ENCODE measurements at regions not wholly inside any gene's neighbourhood (a gene's known extent, or its start where the extent isn't known, plus 50 kb on each side); places are given as distances from the start of the nearest gene placed in this dataset.

DNA sequence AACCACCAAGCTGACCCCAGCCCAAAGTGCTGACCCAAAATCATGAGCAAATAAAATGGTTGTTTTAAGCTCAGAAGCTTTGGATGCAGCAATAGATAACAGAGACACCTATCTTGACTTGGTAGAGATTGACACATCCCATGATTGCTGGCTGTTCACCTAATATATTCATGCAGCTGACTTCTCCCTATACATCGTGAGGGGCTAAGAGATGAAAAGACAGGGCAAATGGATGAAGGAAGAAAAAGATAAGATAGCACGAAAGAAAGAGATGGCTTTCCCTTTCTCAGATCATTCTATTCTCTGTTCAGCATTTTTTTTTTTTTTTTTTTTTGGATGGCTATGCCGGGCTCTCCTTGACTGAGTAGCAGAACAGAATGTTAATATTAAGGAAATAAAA lies 141.5 kb upstream of the ADAMTS9 start:
- H3K9ac ChIP-seq (ENCODE audit: low read length) = no peak overlapping the region
- H3K4me3 ChIP-seq (ENCODE audit: low read length) = no peak overlapping the region
- no peaks in the 10 kb centered on the region for H3K9me3 ChIP-seq (ENCODE audit: control insufficient read depth, low read length)
- no peaks in the 10 kb centered on the region for H3K27me3 ChIP-seq (replicated peaks; ENCODE audit: control insufficient read depth, insufficient read depth, low read length)
- peaks cover 11% of the 10 kb centered on the region for H3K4me1 ChIP-seq (ENCODE audit: control insufficient read depth, insufficient read depth, low read length)
- no peak for DNase-seq (ENCODE audit: low read depth)
- no peaks in the 10 kb centered on the region for H3K36me3 ChIP-seq (ENCODE audit: control insufficient read depth, insufficient read depth, low read length, severe bottlenecking)

DNA sequence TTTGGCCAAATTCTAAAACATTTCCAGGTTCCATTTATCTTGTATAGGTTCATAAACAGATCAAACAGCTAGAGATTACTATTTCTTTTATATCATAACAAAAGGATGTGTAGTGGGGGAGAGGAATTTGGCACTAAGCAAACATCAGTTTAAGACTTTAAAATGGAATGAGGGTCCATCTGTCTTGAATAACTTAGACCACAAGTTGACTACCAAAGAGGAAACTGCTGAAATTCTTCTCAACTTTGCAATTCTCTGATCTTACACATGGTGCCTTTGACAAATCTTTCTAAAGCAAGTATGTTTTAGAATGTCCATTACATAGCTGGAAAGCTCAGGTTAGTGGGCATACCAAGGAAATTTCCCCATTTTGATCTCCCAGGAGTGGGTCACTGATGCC lies 140.5 kb upstream of the ADAMTS9 start:
- Histone ChIP-seq H3K36me3 (ENCODE audit: control insufficient read depth, insufficient read depth, low read length, severe bottlenecking) (no peaks in the 10 kb centered on the region), H3K4me1 (ENCODE audit: control insufficient read depth, insufficient read depth, low read length) (peaks cover 16% of the 10 kb centered on the region), H3K27me3 (replicated peaks; ENCODE audit: control insufficient read depth, insufficient read depth, low read length) (no peaks in the 10 kb centered on the region), H3K9ac (ENCODE audit: low read length) (no peak overlapping the region), H3K4me3 (ENCODE audit: low read length) (no peak overlapping the region), H3K9me3 (ENCODE audit: control insufficient read depth, low read length) (no peaks in the 10 kb centered on the region)
- DNase-seq (ENCODE audit: low read depth) = peak; percentile 13

DNA sequence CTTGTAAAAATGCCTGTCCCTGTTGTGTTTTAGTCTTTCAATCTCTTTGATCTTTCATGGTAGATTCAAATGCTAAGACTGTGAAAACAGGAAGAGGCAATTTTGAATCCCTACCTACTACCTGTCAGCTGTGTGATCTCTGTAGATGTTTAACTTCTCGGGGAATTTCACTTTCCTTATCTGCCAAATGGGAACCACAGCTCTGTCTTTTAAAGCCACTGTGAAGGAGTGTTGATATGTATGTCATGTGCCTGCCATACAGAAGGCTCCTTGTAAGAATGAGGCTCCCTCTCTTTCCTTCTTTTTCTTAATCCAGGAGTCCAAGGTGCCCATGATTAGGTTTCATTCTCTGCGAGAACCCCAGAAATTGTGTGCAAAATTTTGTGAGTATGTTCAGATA lies 139.6 kb upstream of the ADAMTS9 start:
- Histone ChIP-seq H3K9me3 (ENCODE audit: control insufficient read depth, low read length) (no peaks in the 10 kb centered on the region), H3K9ac (ENCODE audit: low read length) (no peak overlapping the region), H3K36me3 (ENCODE audit: control insufficient read depth, insufficient read depth, low read length, severe bottlenecking) (no peaks in the 10 kb centered on the region), H3K27me3 (replicated peaks; ENCODE audit: control insufficient read depth, insufficient read depth, low read length) (no peaks in the 10 kb centered on the region), H3K4me1 (ENCODE audit: control insufficient read depth, insufficient read depth, low read length) (peaks cover 16% of the 10 kb centered on the region), H3K4me3 (ENCODE audit: low read length) (no peak overlapping the region)
- DNase-seq (ENCODE audit: low read depth) = no peak

DNA sequence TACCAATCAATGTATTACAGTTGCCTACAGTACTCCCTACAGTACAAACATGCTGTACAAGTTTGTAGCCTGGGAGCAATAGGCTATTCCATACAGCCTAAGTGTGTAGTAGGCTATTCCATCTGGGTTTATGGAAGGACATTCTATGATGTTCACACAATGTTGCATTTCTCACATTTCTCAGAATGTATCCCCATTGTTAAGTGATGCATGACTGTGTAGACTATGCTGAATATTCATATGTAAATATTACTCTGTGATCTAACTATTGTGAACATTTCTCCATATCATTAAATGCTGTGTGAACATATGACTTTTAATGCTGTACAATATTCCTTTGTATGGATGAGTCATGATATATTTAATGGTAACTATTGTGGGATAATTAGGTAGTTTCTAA lies 139.2 kb upstream of the ADAMTS9 start:
- Histone ChIP-seq H3K4me1 (ENCODE audit: control insufficient read depth, insufficient read depth, low read length) (peaks cover 16% of the 10 kb centered on the region), H3K27me3 (replicated peaks; ENCODE audit: control insufficient read depth, insufficient read depth, low read length) (no peaks in the 10 kb centered on the region), H3K9ac (ENCODE audit: low read length) (no peak overlapping the region), H3K36me3 (ENCODE audit: control insufficient read depth, insufficient read depth, low read length, severe bottlenecking) (no peaks in the 10 kb centered on the region), H3K9me3 (ENCODE audit: control insufficient read depth, low read length) (no peaks in the 10 kb centered on the region), H3K4me3 (ENCODE audit: low read length) (no peak overlapping the region)
- no peak for DNase-seq (ENCODE audit: low read depth)

DNA sequence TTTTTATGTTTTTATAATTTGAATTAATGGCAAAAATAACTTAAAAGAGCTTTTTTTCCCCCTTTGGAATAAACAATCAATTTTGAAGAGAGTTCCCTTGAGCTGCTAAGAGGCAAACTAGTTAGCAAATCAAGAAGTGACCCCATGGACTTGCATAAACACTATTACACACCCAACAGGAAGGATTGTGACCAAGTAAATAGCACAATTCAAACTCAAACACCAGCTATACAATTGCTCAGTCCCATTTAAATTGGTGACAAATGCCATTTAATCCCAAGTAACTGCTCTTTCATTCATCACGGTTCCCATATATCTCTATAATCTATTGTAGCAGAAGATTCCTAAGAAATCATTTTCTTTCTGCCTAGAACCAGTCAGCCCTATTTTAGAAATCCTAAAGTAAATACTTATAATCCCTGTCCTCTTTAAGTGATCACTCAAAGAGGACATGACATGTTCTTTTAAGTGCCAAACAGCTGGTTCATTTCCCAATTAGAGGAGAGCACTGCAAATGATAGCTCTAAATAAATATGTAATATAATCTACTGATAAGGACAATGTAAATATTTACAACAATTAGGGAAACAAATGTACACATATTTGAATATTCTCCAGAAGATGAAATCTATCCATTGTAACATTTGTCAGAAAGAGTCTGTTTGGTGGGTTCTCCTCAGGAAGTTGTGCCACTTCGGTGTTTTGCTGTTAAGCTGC lies 137.8 kb upstream of the ADAMTS9 start:
- no peak overlapping the region for H3K4me3 ChIP-seq (ENCODE audit: low read length)
- H3K36me3 ChIP-seq (ENCODE audit: control insufficient read depth, insufficient read depth, low read length, severe bottlenecking) = no peaks in the 10 kb centered on the region
- H3K4me1 ChIP-seq (ENCODE audit: control insufficient read depth, insufficient read depth, low read length) = peaks cover 14% of the 10 kb centered on the region
- no peak for DNase-seq (ENCODE audit: low read depth)
- H3K9ac ChIP-seq (ENCODE audit: low read length) = no peak overlapping the region
- no peaks in the 10 kb centered on the region for H3K27me3 ChIP-seq (replicated peaks; ENCODE audit: control insufficient read depth, insufficient read depth, low read length)
- H3K9me3 ChIP-seq (ENCODE audit: control insufficient read depth, low read length) = no peaks in the 10 kb centered on the region

DNA sequence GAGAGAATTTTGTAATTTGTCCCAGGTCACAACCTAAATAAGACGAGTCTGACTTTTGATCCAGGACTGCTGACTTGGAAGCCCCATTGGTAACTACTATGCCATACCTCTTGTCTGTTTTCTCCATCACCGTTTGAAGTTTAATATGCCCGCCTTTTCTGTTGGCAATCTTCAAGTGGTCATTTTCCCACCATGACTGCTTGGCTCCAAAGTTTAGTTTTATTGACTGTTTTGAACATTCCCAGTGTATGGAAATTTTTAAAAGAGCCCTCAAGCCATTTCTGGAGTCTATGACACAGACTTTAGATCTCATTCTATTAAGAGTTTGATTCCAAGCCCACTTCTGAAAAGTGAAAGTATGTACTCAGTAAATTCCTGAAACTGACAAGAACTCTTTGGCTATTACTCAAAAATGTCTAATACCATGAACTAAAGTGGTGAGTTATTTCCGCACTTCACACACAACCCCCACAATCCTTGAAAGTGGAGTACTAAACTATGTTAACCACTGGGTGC lies 136.7 kb upstream of the ADAMTS9 start:
- H3K9me3 ChIP-seq (ENCODE audit: control insufficient read depth, low read length) = no peaks in the 10 kb centered on the region
- peaks cover 11% of the 10 kb centered on the region for H3K4me1 ChIP-seq (ENCODE audit: control insufficient read depth, insufficient read depth, low read length)
- no peak overlapping the region for H3K9ac ChIP-seq (ENCODE audit: low read length)
- no peaks in the 10 kb centered on the region for H3K36me3 ChIP-seq (ENCODE audit: control insufficient read depth, insufficient read depth, low read length, severe bottlenecking)
- DNase-seq (ENCODE audit: low read depth) = no peak
- H3K4me3 ChIP-seq (ENCODE audit: low read length) = no peak overlapping the region
- no peaks in the 10 kb centered on the region for H3K27me3 ChIP-seq (replicated peaks; ENCODE audit: control insufficient read depth, insufficient read depth, low read length)

DNA sequence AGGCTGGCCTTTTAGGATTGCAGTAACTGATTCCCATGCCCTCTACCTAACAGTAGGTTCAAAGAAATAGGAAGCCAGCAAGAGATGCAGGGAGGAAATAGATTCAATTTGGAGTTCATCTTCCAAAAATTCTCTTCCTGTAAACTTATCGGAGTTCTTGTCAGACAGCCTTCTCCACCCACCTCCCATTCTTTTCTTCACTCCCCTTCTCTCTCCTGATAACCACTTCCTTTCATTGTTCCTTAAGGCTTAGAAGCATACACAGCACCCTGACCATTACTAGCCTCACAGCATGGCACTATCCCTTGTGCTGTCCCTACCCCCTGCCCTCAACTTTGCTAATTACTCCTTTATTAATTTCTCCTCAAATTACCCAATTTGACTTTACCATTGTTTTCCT lies 130.4 kb upstream of the ADAMTS9 start:
- H3K27me3 ChIP-seq (replicated peaks; ENCODE audit: control insufficient read depth, insufficient read depth, low read length) = no peaks in the 10 kb centered on the region
- no peaks in the 10 kb centered on the region for H3K36me3 ChIP-seq (ENCODE audit: control insufficient read depth, insufficient read depth, low read length, severe bottlenecking)
- peaks cover 23% of the 10 kb centered on the region for H3K4me1 ChIP-seq (ENCODE audit: control insufficient read depth, insufficient read depth, low read length)
- H3K9ac ChIP-seq (ENCODE audit: low read length) = no peak overlapping the region
- no peaks in the 10 kb centered on the region for H3K9me3 ChIP-seq (ENCODE audit: control insufficient read depth, low read length)
- no peak overlapping the region for H3K4me3 ChIP-seq (ENCODE audit: low read length)
- DNase-seq (ENCODE audit: low read depth) = no peak

DNA sequence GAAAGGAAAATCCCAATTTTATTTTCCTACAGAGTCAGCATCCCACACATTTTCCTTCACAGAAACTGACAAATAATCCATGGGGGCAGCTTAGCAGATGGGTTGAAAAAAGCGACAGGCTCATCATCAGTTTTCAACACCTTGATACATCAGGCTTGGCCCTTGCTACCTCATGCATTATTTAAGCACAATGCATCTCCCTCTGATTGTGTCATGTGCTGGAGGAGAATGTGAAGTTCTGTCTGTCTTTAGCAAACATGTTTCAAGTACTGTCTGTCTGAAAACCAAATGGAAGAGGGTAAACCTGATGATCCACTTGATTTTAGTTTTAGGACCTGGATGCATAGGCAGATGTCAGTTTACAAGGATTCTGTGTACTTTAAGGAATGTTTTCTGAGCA lies 128.6 kb upstream of the ADAMTS9 start:
- DNase-seq (ENCODE audit: low read depth) = no peak
- no peak overlapping the region for H3K9ac ChIP-seq (ENCODE audit: low read length)
- H3K9me3 ChIP-seq (ENCODE audit: control insufficient read depth, low read length) = no peaks in the 10 kb centered on the region
- H3K4me1 ChIP-seq (ENCODE audit: control insufficient read depth, insufficient read depth, low read length) = peaks cover 20% of the 10 kb centered on the region
- no peaks in the 10 kb centered on the region for H3K27me3 ChIP-seq (replicated peaks; ENCODE audit: control insufficient read depth, insufficient read depth, low read length)
- H3K4me3 ChIP-seq (ENCODE audit: low read length) = no peak overlapping the region
- H3K36me3 ChIP-seq (ENCODE audit: control insufficient read depth, insufficient read depth, low read length, severe bottlenecking) = no peaks in the 10 kb centered on the region

DNA sequence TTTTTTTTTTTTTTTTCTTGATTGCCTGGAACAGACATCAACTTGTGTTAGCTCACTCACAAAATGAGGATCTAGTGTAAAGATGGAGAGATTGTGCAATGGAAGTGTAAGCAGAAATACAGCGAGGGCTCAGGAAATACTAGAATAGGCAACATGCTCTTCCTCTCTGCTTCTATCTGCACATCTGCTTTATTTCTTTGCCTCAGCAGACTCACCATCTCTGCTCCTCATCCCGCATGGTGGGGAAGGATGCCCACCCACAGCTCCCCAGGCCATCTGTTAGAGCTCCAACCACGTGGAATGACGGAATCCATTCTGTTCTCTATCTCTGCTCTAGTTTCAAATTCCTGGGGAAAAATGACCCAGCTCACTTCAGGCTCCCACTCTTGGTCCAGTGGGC lies 128.0 kb upstream of the ADAMTS9 start:
- DNase-seq (ENCODE audit: low read depth) = no peak
- Histone ChIP-seq H3K27me3 (replicated peaks; ENCODE audit: control insufficient read depth, insufficient read depth, low read length) (no peaks in the 10 kb centered on the region), H3K9ac (ENCODE audit: low read length) (no peak overlapping the region), H3K4me1 (ENCODE audit: control insufficient read depth, insufficient read depth, low read length) (peaks cover 18% of the 10 kb centered on the region), H3K4me3 (ENCODE audit: low read length) (peak overlapping the region; percentile 9), H3K36me3 (ENCODE audit: control insufficient read depth, insufficient read depth, low read length, severe bottlenecking) (no peaks in the 10 kb centered on the region), H3K9me3 (ENCODE audit: control insufficient read depth, low read length) (no peaks in the 10 kb centered on the region)

DNA sequence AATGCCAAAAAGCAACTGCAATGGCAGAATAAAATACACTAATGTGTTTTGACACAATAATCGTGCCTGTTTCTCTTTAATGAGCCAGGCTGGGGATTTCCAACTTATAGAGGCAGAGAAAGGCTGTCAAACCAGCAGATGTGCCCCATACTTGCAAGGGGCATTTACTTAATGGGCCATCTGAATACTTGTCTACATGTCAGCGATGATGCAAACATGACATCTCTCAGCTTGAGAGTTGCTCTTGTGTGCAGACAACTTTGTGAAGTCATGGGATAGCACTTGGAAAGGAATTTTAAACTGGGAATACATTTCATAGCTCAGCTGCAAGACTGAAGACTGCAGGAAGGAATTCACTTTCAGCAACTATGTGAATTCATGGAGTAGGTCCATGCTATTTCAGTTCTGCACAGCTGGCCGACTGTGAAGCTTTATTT lies 127.4 kb upstream of the ADAMTS9 start:
- Histone ChIP-seq H3K27me3 (replicated peaks; ENCODE audit: control insufficient read depth, insufficient read depth, low read length) (no peaks in the 10 kb centered on the region), H3K9me3 (ENCODE audit: control insufficient read depth, low read length) (no peaks in the 10 kb centered on the region), H3K4me1 (ENCODE audit: control insufficient read depth, insufficient read depth, low read length) (peaks cover 18% of the 10 kb centered on the region), H3K36me3 (ENCODE audit: control insufficient read depth, insufficient read depth, low read length, severe bottlenecking) (no peaks in the 10 kb centered on the region), H3K4me3 (ENCODE audit: low read length) (peak overlapping the region; percentile 9), H3K9ac (ENCODE audit: low read length) (no peak overlapping the region)
- peak; percentile 80 for DNase-seq (ENCODE audit: low read depth)

DNA sequence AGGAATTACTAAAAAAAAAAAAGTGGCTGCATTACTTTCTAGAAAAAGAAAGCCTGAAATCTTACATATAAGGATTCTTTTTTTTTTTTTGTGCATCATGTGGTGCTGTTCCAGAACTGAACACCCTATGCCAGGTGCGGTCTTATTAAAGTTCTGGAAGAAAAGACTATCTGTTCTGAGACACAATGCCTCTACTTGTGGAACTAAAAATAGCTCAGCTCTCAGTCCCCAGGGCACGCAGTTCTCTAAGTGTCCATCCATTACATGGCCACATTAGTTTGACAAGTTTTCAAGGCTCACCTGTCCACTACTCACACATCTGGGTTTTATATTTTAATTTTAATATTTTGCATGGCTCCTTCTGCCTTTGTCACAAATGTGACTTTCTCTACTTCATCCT lies 126.6 kb upstream of the ADAMTS9 start:
- Histone ChIP-seq H3K4me1 (ENCODE audit: control insufficient read depth, insufficient read depth, low read length) (peaks cover 18% of the 10 kb centered on the region), H3K4me3 (ENCODE audit: low read length) (no peak overlapping the region), H3K27me3 (replicated peaks; ENCODE audit: control insufficient read depth, insufficient read depth, low read length) (no peaks in the 10 kb centered on the region), H3K9ac (ENCODE audit: low read length) (no peak overlapping the region), H3K36me3 (ENCODE audit: control insufficient read depth, insufficient read depth, low read length, severe bottlenecking) (no peaks in the 10 kb centered on the region), H3K9me3 (ENCODE audit: control insufficient read depth, low read length) (no peaks in the 10 kb centered on the region)
- DNase-seq (ENCODE audit: low read depth) = no peak

DNA sequence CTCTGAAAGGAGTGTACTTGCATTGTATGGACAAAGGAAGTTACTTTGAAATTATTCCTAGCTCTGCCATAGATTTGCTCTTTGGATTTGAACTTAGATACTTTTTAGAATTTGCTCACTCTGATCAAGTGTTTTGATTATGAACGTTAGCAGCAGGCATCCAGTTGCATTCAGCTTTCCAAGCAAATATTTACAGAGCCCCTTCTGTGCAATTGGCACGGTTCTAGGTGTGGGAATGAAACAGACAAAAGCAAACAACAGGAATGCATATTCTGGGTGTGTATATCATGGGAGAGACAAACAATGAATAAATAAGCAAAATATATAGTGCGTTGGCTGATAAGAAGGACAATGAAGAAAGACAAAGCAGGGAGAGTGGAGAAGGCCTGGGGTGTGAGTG lies 125.5 kb upstream of the ADAMTS9 start:
- Histone ChIP-seq H3K4me3 (ENCODE audit: low read length) (no peak overlapping the region), H3K27me3 (replicated peaks; ENCODE audit: control insufficient read depth, insufficient read depth, low read length) (no peaks in the 10 kb centered on the region), H3K9me3 (ENCODE audit: control insufficient read depth, low read length) (no peaks in the 10 kb centered on the region), H3K36me3 (ENCODE audit: control insufficient read depth, insufficient read depth, low read length, severe bottlenecking) (no peaks in the 10 kb centered on the region), H3K4me1 (ENCODE audit: control insufficient read depth, insufficient read depth, low read length) (peaks cover 18% of the 10 kb centered on the region), H3K9ac (ENCODE audit: low read length) (no peak overlapping the region)
- DNase-seq (ENCODE audit: low read depth) = no peak
